ENCODE measurements at regions not wholly inside any gene's neighbourhood (a gene's known extent, or its start where the extent isn't known, plus 50 kb on each side); places are given as distances from the start of the nearest gene placed in this dataset.

- no peak for ATAC-seq
- Histone ChIP-seq H3K9me3 (ENCODE audit: control insufficient read depth, insufficient read depth, low read depth, low read length) (no peaks in the 10 kb centered on the region), H3K36me3 (ENCODE audit: control insufficient read depth, insufficient read depth, low read length) (no peaks in the 10 kb centered on the region), H3K27me3 (ENCODE audit: control insufficient read depth, insufficient read depth, low read length) (peaks cover 37% of the 10 kb centered on the region), H3K27ac (ENCODE audit: low read length) (no peak overlapping the region), H3K4me3 (ENCODE audit: low read depth in 2 of 2, low read length in 2 of 2) (no peak overlapping the region), H3K4me1 (ENCODE audit: control insufficient read depth, insufficient read depth, low read length) (no peaks in the 10 kb centered on the region)
- BruUV-seq (replicated peaks): no TSS peak
- DNase-seq (ENCODE audit: low read depth, low spot score): no peak
- intact Hi-C loops (cut with micrococcal nuclease; ENCODE audit: unreplicated experiment) (no loop called here), in situ Hi-C loops (cut with HindIII; ENCODE audit: low pct_unique_long_range_greater_than_20kb, low sequenced_read_pairs) (no loop called here)
- no peak for TF ChIP-seq SIN3A (IDR thresholded peaks at IDR 0.05; ENCODE audit: borderline replicate concordance, insufficient read depth, low read depth, low read length)
- no peak for TF ChIP-seq REST (IDR thresholded peaks at IDR 0.05; ENCODE audit: insufficient read depth in 1 of 2, low read depth in 2 of 2, low read length in 1 of 2)
- no peak for TF ChIP-seq TCF7L2 (IDR thresholded peaks at IDR 0.05; ENCODE audit: low read depth, low read length)
- TF ChIP-seq POLR2AphosphoS5 (IDR thresholded peaks at IDR 0.05; ENCODE audit: low read depth, low read length): no peak
- TF ChIP-seq, protein P1, sequence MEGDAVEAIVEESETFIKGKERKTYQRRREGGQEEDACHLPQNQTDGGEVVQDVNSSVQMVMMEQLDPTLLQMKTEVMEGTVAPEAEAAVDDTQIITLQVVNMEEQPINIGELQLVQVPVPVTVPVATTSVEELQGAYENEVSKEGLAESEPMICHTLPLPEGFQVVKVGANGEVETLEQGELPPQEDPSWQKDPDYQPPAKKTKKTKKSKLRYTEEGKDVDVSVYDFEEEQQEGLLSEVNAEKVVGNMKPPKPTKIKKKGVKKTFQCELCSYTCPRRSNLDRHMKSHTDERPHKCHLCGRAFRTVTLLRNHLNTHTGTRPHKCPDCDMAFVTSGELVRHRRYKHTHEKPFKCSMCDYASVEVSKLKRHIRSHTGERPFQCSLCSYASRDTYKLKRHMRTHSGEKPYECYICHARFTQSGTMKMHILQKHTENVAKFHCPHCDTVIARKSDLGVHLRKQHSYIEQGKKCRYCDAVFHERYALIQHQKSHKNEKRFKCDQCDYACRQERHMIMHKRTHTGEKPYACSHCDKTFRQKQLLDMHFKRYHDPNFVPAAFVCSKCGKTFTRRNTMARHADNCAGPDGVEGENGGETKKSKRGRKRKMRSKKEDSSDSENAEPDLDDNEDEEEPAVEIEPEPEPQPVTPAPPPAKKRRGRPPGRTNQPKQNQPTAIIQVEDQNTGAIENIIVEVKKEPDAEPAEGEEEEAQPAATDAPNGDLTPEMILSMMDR (IDR thresholded peaks at IDR 0.05): no peak
- CTCF ChIA-PET: no interaction called here
- POLR2A ChIA-PET: no interaction called here
Measured at GRCh38 chr3:124147946-124148345, 156.0 kb upstream of the ROPN1 start.

GRCh38 chr3:124149081-124149480 is 157.2 kb upstream of the ROPN1 start:
- Histone ChIP-seq H3K36me3 (ENCODE audit: control insufficient read depth, insufficient read depth, low read length) (no peaks in the 10 kb centered on the region), H3K27ac (ENCODE audit: low read length) (no peak overlapping the region), H3K4me3 (ENCODE audit: low read depth in 2 of 2, low read length in 2 of 2) (no peak overlapping the region), H3K4me1 (ENCODE audit: control insufficient read depth, insufficient read depth, low read length) (no peaks in the 10 kb centered on the region), H3K27me3 (ENCODE audit: control insufficient read depth, insufficient read depth, low read length) (peaks cover 28% of the 10 kb centered on the region), H3K9me3 (ENCODE audit: control insufficient read depth, insufficient read depth, low read depth, low read length) (no peaks in the 10 kb centered on the region)
- intact Hi-C loops (cut with micrococcal nuclease; ENCODE audit: unreplicated experiment): no loop called here
- POLR2A ChIA-PET: no interaction called here
- in situ Hi-C loops (cut with HindIII; ENCODE audit: low pct_unique_long_range_greater_than_20kb, low sequenced_read_pairs): no loop called here
- BruUV-seq (replicated peaks): no TSS peak
- ATAC-seq (no peak), DNase-seq (ENCODE audit: low read depth, low spot score) (no peak)
- CTCF ChIA-PET: no interaction called here
- TF ChIP-seq REST (IDR thresholded peaks at IDR 0.05; ENCODE audit: insufficient read depth in 1 of 2, low read depth in 2 of 2, low read length in 1 of 2) (no peak), TCF7L2 (IDR thresholded peaks at IDR 0.05; ENCODE audit: low read depth, low read length) (no peak), POLR2AphosphoS5 (IDR thresholded peaks at IDR 0.05; ENCODE audit: low read depth, low read length) (no peak), SIN3A (IDR thresholded peaks at IDR 0.05; ENCODE audit: borderline replicate concordance, insufficient read depth, low read depth, low read length) (no peak)
- TF ChIP-seq, protein P1 (IDR thresholded peaks at IDR 0.05): no peak
